DMS 273 (cell line): ENCODE measurements at regions not wholly inside any gene's neighbourhood (a gene's known extent, or its start where the extent isn't known, plus 50 kb on each side); places are given as distances from the start of the nearest gene placed in this dataset.

Experiments used
- DNase-seq: peaks from one replicate; lab custom pipeline; 2025; ENCODE audit not compliant: unreplicated experiment; lab: John Stamatoyannopoulos, UW

- DNase-seq = no peak
These were observed 229.6 kb upstream of the RBFOX1 start for GRCh38 chr16:7103056-7103455.

DNA sequence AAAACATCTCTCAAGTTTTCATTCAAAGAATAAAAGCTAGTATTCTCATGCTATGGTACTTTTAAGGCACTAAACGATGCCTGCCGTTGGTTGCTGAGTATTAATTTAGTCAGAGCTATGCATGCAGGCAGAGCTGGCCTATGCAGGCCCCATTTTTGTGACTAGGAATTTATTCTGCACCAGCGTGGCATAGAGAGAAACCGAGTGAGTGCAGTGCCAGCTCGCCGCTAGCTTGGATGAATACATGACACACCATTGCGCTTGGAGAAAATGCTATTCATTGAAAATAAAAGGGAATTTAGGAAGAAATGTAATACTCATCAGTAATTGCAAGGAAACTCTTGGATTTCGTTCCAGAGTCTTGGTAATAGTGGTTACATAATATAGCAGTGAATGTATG, 231.6 kb upstream of the RBFOX1 start:
- no peak for DNase-seq

GRCh38 chr16:7097518-7097917, 235.1 kb upstream of the RBFOX1 start:
- DNase-seq = no peak

DNA sequence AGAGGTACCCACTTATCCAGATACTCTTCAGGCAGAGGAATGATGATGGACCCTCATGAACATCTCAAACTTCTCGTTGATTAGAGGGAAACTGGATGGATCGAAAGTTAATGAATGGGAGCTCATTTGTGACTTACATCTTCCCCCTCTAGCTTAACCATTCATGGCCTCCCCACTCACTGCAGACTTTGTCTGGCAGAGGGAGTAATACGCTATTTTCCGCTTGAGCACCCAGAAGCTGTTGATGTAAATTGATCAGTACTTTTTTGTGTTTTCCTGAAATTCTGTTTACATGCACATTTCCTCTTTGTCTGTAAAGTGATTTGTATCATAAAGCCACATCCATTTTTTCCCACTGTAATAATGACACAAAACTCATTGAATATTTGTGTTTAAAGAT, 239.1 kb upstream of the RBFOX1 start:
- DNase-seq = no peak

- DNase-seq = no peak
These were observed 242.0 kb upstream of the RBFOX1 start for GRCh38 chr16:7090628-7091115.

DNA sequence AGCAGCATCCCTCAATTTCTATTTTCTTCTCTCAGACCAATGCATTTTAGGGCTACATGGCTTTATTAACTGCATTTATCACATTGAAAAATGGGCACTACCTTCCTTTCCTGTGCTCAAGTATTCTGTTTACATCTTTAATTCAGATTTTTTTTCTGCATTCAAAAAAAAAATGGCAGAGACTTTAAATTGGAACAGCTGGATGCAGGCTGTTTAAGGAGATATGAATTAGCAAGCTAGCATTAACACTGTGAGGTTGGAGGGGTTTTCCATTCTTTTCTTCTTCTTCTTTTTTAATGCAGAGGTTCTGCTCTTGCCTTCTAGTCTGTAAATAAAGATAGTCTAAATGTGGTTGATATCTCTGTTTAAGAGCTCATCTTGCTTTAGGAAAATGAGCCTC, 242.9 kb upstream of the RBFOX1 start:
- DNase-seq = no peak

GRCh38 chr16:7088711-7089110, 243.9 kb upstream of the RBFOX1 start:
- no peak for DNase-seq

DNA sequence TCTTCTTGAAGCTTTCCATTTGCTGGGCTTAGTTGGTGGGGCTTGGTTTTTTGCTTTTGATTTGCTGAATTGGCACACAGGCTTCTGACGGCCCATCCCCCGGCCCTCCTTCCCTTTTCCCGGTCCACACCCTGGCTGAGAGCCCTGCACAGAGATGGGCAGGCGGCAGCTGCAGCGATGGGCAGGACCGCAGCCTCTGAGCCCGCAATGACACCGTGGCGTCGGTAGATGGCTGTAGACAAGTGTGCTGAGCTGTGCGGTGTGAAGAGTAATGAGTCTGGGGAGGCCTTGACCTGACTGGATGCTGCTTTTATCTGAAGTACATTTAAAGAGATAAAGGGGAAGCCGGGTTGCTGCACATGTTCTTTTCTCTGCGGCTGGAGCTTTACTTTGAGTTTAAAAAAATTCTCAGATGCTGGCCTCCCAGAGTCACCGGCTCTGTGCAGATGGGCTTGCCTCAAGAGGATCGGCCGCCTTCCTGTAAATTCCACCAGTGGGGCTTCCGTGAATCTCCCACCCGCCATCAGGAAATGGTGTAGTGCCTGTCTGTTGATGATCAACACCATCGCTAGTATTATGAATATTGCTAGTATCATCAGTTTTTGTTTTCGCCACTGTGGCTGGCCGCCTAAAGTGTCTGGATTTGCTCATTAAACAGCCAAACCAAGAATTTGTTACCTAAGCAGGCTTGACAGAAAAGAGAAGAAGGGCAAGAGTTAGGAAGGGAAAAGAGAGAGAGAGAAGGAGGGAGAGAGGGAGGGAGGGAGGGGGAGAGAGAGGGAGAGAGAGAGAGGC, 245.6 kb upstream of the RBFOX1 start:
- peak; percentile 14 for DNase-seq

DNA sequence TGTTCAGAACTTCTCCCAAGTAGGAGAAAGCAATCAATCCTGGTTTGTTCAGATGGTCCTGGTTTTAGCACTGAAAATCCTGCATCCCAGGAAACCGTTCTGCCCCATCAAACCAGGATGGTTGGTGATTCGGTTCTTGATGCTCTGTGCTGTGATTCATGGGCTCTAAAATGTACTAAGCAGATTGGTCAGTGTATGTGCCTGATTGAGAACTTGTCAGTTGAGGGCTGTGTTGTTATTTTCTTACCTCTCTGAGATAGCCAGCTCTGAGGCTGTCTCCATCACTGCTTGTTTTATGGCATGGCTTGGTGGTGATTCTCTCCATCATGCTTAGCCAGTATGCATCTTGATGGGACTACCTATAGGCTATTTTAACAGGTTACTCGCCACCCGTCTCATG, 246.9 kb upstream of the RBFOX1 start:
- DNase-seq = no peak

DNA sequence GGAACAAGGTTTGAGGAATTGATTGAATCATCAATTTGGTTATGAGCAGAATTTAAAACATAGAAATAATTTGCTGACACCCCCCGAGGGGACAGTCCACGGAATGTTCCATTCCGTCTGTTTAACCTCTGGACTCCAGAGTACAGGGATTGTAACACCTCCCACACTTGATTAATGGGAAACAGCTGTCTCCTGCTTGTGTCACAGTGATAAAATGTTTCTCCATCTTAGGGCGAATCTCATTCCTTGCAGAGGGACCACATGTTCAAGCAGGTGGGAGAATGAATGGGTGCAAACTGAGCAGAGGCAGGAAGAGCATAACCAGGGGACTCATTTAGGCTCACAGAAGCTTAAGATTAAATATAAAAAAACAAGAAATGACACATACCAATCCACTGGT, 249.5 kb upstream of the RBFOX1 start:
- no peak for DNase-seq

DNA sequence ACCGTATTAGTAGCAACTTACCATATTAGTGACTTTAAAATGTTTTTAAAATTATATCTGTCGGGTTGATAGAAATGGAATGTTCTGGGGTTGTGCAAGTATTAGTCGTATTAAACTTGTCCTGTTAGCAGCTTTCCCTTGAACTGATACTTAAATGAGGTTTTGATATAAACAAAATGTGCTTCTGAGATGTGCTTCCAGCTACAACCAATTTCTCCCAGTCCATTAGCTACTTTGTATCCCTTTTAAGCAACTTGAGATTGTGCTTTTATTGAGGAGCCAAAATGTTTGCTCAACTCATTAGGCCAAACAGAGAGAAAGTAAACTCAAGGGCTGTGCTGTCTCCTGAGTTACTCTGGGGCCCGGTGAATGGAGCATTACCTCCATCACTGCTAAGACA, 255.0 kb upstream of the RBFOX1 start:
- DNase-seq = no peak

DNA sequence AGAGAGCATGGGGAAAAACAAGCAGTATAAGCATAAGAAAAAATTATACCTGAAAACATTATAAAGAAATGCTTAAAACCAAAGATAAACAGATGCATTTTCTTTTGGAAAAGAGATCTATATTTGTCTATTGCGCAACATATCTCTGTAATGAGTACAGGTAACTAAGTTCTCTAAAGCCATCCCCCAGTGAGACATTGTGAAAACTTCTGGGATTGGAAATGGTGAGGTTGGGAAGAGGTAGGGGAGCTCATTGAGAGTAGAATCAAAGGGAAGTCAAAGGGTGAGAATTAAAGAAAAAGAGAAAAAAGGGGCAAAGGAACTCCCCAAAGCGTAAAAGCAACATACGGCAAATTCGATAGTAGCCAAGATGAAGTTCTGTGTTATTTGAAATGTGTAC, 257.9 kb upstream of the RBFOX1 start:
- DNase-seq = no peak

GRCh38 chr16:7057458-7057857, 275.2 kb upstream of the RBFOX1 start:
- DNase-seq = no peak

DNA sequence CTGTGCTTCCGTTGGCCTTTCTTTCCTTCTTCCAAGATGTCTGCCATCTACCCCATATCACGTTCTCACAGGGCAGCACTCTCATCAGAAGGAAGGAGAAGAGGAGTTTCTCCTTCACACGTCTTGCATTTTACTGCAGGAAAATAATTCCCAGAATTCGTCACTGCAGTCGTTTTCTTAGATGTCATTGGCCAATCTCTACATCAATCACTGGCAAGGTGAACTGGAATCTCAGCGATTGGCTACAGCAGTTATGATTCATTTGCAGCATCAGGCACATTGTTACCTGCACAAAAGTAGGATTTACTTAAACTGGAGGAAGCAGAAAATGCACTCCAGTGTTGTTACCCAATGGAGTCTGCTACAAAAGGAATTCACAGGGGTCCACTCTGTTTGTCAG, 277.2 kb upstream of the RBFOX1 start:
- no peak for DNase-seq

DNA sequence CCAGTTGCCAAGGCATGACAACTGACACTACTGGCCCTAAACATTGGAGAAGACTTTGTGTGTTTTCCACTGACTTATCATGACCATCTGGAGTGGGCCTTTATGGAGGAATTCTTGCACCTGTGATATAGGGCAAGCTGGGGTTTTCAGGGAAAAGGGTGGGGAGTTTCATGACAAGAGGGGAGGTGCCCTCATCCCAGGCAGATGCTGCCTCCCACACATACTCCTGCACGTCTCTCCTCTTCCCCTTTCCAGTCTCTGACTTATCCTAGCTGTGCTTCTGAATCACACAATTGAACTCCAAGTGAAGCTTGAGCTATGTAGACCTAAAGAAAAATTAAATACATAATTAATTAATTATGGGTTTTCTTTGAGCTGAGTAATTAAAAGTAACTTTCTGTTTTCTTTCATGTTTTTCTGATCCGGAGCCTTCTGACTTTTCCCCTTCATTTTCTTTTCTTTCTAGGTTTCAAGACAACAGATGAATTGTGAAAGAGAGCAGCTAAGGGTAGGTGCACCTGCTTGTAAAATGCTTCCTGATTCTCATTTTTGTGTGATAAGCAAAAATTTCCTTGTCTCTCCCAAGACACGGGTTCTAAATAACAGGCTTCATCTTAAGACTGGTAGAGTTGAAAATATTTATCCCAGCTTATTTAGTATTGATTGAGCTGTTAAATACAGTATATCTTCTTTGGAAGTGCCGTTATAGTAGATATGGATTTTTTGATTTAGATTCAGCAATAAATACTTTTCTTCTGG, 280.9 kb upstream of the RBFOX1 start:
- no peak for DNase-seq

- no peak for DNase-seq
These were observed 288.3 kb upstream of the RBFOX1 start for GRCh38 chr16:7044331-7044730.

- DNase-seq = no peak
These were observed 294.2 kb upstream of the RBFOX1 start for GRCh38 chr16:7038475-7038874.

DNA sequence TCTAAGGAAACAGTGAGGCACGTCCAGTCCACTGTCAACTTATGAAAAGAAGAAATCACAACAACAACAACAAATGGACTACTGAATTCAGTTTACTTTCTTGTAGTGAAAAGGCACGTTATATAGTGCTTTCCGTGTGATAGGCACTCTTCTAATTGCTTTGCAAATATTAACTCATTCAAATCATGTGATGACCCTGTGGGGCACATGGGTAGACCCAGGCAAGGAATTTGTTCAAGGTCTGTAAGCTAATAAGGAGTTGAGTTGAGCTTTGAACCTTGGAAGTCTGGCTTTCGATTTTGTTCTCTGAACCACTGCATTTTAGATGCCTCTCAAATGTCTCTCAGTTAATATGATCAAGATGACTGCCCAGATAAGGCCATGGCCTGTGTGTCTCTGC, 295.1 kb upstream of the RBFOX1 start:
- DNase-seq = no peak

GRCh38 chr16:7031031-7031430, 301.6 kb upstream of the RBFOX1 start:
- DNase-seq = no peak

DNA sequence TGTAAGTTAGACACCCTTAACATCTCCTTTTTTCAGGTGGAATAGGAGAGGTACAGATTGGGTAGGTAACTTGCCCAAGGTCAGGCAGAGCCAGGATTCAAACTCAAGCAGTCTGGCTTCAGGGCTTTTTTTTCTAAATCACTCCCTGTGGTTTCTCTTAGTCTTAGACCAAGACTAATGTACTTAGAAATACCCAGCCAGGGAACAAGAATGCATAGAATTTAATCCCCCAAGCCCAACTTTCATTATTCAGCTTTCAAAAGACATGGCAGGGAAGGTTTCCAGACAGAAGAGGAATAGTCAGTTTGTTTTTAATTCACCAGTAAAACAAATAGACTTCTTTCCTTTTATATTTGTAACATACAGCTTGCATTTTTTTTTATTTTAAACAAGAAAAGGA, 305.2 kb upstream of the RBFOX1 start:
- DNase-seq = no peak

DNA sequence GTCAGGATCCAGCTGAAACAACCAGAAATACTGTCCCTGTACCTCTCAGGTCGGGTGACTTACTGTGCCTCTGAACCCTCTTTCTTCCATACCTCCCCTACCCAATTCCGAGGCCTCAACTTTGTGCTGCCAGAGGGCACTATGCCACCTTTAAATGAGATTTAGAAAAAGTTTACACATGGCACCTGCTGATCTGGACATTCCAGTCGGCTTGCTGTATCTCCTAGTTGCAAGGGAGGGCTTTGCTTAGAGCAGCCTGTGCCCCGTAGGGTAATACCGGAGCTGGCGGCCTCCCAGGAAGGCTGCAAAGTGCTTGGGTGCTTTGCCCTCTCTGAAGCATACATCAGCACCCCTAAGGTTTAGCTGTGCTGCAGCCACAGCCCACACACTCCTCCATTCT, 306.0 kb upstream of the RBFOX1 start:
- no peak for DNase-seq

GRCh38 chr16:7025616-7026190, 306.9 kb upstream of the RBFOX1 start:
- DNase-seq = peak; percentile 72
